Kidney (tissue), 13 donors: ENCODE measurements at regions not wholly inside any gene's neighbourhood (a gene's known extent, or its start where the extent isn't known, plus 50 kb on each side); places are given as distances from the start of the nearest gene placed in this dataset.

ENCODE experiments used
- DNase-seq, 5 donors: peaks; one replicate each; pipeline ENCODE4 v3.0.0-alpha.2; 2013 to 2020
- FAIRE-seq: peaks from 2 replicates; lab custom pipeline; 2012; peaks lifted over from hg19 to GRCh38; lab: Jason Lieb, UNC
- H3K27ac ChIP-seq, 2 donors: one replicate each; pipeline ENCODE4 v1.7.0; 2013; ENCODE audit warnings: low read depth in 2 of 2, low read length in 2 of 2, inconsistent platforms in 1 of 2
- H3K27me3 ChIP-seq: one replicate; pipeline ENCODE4 v1.7.1; 2013; ENCODE audit warnings: low read length, inconsistent platforms; ENCODE audit not compliant: control insufficient read depth, insufficient read depth
- H3K36me3 ChIP-seq, 3 donors: one replicate each; pipeline versions ENCODE4 v1.7.0 to v1.7.1; 2013; ENCODE audit warnings: low read length in 3 of 3, control low read depth in 1 of 3, inconsistent platforms in 1 of 3; ENCODE audit not compliant: insufficient read depth in 3 of 3, control insufficient read depth in 2 of 3
- H3K4me1 ChIP-seq, 3 donors: one replicate each; pipeline versions ENCODE4 v1.7.0 to v1.7.1; 2013; ENCODE audit warnings: low read length in 3 of 3, inconsistent platforms in 1 of 3, low read depth in 1 of 3; ENCODE audit not compliant: control insufficient read depth in 2 of 3, insufficient read depth in 2 of 3
- H3K4me3 ChIP-seq, 3 donors: one replicate each; pipeline versions ENCODE4 v1.7.0 to v1.8.1; 2013; ENCODE audit warnings: low read length in 3 of 3, control low read depth in 1 of 3, inconsistent platforms in 1 of 3
- H3K9ac ChIP-seq, 3 donors: one replicate each; pipeline versions ENCODE4 v1.7.0 to v1.7.1; 2013; ENCODE audit warnings: low read length in 3 of 3, control low read depth in 1 of 3, inconsistent platforms in 1 of 3
- H3K9me3 ChIP-seq, 3 donors: one replicate each; pipeline versions ENCODE4 v1.7.0 to v1.7.1; 2013; ENCODE audit warnings: low read length in 3 of 3, control low read depth in 1 of 3, inconsistent platforms in 1 of 3; ENCODE audit not compliant: control insufficient read depth in 2 of 3, insufficient read depth in 1 of 3
- intact Hi-C: fragments of 100-400 bp; cut with DNase I; formaldehyde crosslinking; loops from one replicate; pipeline ENCODE4 v1.11.1; 2022
- TF ChIP-seq, protein P1 (sequence below): IDR thresholded peaks from 3 replicates; pipeline ENCODE4 v1.5.1; 2012; ENCODE audit warnings: mild to moderate bottlenecking, moderate library complexity, borderline replicate concordance; ENCODE audit not compliant: insufficient read depth; ENCODE audit errors: extremely low read depth
- donor health status: control.
- donor health status: control.
- donor health status: control.
- donor health status: control.
- donor health status: control.
- donor health status: DM: yes; HTN: yes; CAD: no.
- donor health status: Normal renal cell carcinoma (clear cell type).

DNA sequence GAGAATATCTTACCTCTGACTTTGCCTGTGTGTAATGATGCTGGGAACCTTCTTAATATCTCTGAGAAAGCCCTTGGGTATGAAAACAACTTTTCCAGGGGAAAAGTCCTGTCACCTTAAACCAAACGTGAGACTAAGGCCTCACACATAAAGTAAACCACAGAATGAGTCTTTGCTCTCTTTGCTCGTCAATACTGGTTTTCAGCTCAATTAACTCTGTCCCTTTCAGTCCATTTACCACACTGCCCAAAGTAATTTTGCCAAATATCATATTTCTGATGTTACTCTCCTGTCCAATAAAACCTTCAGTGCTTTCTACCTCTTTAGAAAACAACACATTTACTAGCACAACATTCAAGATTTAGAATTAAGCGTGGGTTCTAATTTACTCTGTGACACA lies 100.5 kb upstream of the HMGCLL1 start:
- intact Hi-C loops, result no loop called here
- TF ChIP-seq, protein P1, sequence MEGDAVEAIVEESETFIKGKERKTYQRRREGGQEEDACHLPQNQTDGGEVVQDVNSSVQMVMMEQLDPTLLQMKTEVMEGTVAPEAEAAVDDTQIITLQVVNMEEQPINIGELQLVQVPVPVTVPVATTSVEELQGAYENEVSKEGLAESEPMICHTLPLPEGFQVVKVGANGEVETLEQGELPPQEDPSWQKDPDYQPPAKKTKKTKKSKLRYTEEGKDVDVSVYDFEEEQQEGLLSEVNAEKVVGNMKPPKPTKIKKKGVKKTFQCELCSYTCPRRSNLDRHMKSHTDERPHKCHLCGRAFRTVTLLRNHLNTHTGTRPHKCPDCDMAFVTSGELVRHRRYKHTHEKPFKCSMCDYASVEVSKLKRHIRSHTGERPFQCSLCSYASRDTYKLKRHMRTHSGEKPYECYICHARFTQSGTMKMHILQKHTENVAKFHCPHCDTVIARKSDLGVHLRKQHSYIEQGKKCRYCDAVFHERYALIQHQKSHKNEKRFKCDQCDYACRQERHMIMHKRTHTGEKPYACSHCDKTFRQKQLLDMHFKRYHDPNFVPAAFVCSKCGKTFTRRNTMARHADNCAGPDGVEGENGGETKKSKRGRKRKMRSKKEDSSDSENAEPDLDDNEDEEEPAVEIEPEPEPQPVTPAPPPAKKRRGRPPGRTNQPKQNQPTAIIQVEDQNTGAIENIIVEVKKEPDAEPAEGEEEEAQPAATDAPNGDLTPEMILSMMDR, result no peak
- Histone ChIP-seq H3K27ac (no peak overlapping the region), H3K4me1 (no peaks in the 10 kb centered on the region), H3K9me3 (no peaks in the 10 kb centered on the region), H3K36me3 (no peaks in the 10 kb centered on the region), H3K9ac (no peak overlapping the region), H3K27me3 (no peaks in the 10 kb centered on the region), H3K4me3 (no peak overlapping the region)
- no peak for DNase-seq
- FAIRE-seq, result no peak

DNA sequence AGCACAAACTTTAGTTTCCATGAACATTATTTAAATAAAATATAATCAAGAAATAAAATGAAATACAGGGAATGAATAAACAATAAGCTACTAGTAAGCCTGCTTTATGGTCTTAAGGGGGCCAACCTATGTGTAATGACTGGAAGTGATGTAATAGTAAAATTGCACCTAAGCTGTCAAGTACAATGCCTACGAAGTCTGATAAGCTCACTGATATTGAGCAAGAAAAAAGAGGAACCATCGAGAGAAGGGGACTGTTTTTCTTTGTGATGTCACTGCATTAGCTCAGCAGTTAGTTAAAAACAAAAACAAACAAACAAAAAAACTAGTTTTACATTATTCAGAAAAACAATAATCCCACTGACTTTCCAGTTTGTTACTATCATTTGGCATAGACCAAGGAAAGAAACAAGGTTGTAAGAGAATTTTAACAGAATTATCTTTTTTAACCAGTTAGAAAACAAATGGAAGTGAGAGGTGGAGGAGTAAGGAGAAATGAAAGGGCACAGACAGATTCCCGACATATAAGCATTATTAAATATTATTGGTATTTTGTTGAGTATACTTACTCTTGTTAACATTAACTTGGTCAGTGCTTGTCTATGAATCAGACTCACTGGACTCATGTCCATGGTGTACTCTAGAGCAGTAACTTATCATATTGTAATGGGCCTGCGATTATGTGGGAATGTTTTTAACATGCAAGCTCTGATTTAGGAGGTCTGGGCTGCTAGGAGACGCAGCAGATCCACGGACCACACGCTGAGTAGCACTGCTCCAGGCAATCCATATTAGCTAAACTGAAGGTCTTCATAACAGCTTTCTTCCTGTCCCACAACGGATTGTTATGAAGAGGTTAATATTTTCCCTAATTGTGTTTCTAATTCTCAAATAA lies 99.6 kb upstream of the HMGCLL1 start:
- TF ChIP-seq, protein P1, result no peak
- Histone ChIP-seq H3K36me3 (no peaks in the 10 kb centered on the region), H3K9me3 (no peaks in the 10 kb centered on the region), H3K9ac (no peak overlapping the region), H3K27ac (no peak overlapping the region), H3K4me3 (no peak overlapping the region), H3K4me1 (no peaks in the 10 kb centered on the region), H3K27me3 (no peaks in the 10 kb centered on the region)
- intact Hi-C loops, result no loop called here
- DNase-seq (peak in 1 of 5 donors; percentile 38), FAIRE-seq (no peak)

DNA sequence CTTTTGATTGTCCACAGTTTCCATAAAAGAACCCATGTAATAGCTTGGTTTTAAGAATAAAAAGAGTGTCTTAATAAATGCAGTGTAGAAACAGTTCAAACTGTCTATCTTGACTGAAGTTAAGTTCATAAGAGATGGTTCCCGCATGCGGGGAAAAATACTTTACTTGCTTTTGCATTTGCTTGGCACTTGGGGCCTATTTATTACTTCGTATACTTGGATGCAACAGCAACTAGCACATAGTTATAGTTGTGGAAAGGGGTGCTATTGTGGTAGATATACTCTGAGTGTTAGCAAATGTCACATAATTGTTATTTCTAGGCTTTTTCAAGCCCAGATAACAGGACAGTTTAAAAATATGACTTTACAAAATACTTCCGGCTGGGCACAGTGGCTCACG lies 97.7 kb upstream of the HMGCLL1 start:
- intact Hi-C loops, result no loop called here
- no peaks in the 10 kb centered on the region for H3K27me3 ChIP-seq
- TF ChIP-seq, protein P1, result no peak
- H3K27ac ChIP-seq, result no peak overlapping the region
- DNase-seq, result no peak
- H3K4me1 ChIP-seq, result no peaks in the 10 kb centered on the region
- H3K9me3 ChIP-seq, result no peaks in the 10 kb centered on the region
- no peak for FAIRE-seq
- no peak overlapping the region for H3K9ac ChIP-seq
- no peaks in the 10 kb centered on the region for H3K36me3 ChIP-seq
- H3K4me3 ChIP-seq, result no peak overlapping the region

DNA sequence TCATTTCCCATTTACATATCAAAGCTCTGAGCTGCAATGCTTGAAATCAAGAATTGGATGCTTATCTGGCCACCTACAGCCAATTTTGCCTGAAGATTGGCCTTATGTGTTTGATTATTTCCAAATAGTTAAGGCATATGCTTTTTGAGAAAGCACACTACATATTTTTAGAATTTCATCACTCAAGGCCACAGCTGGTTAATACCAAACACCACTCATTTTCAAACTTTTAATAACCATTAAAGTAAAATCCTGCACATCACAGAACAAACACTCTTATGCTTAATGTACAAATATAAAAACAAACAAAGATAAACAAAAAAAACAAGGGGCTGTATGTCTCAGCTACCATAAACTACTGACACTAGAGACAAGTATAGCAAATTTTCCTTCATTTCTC lies 96.9 kb upstream of the HMGCLL1 start:
- no peaks in the 10 kb centered on the region for H3K27me3 ChIP-seq
- intact Hi-C loops, result no loop called here
- TF ChIP-seq, protein P1, result no peak
- H3K9ac ChIP-seq, result no peak overlapping the region
- no peak overlapping the region for H3K27ac ChIP-seq
- H3K4me3 ChIP-seq, result no peak overlapping the region
- no peaks in the 10 kb centered on the region for H3K36me3 ChIP-seq
- no peak for DNase-seq
- no peaks in the 10 kb centered on the region for H3K9me3 ChIP-seq
- H3K4me1 ChIP-seq, result no peaks in the 10 kb centered on the region
- FAIRE-seq, result no peak
